OCI-LY7 (cell line): ENCODE measurements at regions not wholly inside any gene's neighbourhood (a gene's known extent, or its start where the extent isn't known, plus 50 kb on each side); places are given as distances from the start of the nearest gene placed in this dataset.
"Not testable (repeated sequence)": the region's sequence is repeated elsewhere in the genome, so short reads cannot be mapped to it uniquely, and the experiment has no call there.

Source experiments
- CTCF ChIP-seq: fragments of 200-600 bp; sonication (generic); conservative IDR thresholded peaks from 2 replicates; pipeline ENCODE4 v1.5.1; 2014; ENCODE audit warnings: mild to moderate bottlenecking, antibody characterized with exemption, low read length, moderate library complexity, mixed read lengths
- EZH2phosphoT487 ChIP-seq: fragments of 200-600 bp; sonication (generic); IDR thresholded peaks from 2 replicates; pipeline ENCODE4 v1.6.1; 2018; ENCODE audit warnings: low read depth, borderline replicate concordance, mild to moderate bottlenecking, mixed run types, antibody characterized with exemption, low read length, moderate library complexity, mixed read lengths

DNA sequence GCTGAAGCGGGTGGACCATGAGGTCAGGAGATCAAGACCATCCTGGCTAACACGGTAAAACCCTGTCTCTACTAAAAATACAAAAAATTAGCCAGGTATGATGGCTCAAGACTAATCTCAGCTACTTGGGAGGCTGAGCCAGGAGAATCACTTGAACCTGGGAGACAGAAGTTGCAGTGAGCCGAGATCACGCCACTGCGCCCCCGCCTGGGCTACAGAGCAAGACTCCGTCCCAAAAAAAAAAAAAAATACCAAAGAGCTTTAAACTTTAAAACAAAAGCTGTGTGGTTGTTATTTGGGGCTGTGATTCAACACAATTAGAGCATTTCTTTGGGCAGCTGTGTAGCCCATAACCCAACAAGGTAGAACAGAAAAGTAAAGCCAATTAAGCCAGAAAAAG is 259.9 kb downstream of the GALC start:
- TF ChIP-seq CTCF, EZH2phosphoT487: not testable (repeated sequence)
